Limb (tissue), 2 donors: ENCODE measurements at regions not wholly inside any gene's neighbourhood (a gene's known extent, or its start where the extent isn't known, plus 50 kb on each side); places are given as distances from the start of the nearest gene placed in this dataset.

Experiments
- DNase-seq, 2 donors: peaks; one replicate each; pipeline ENCODE4 v3.0.0-alpha.2; 2016; ENCODE audit errors: extremely low spot score in 2 of 2

DNA sequence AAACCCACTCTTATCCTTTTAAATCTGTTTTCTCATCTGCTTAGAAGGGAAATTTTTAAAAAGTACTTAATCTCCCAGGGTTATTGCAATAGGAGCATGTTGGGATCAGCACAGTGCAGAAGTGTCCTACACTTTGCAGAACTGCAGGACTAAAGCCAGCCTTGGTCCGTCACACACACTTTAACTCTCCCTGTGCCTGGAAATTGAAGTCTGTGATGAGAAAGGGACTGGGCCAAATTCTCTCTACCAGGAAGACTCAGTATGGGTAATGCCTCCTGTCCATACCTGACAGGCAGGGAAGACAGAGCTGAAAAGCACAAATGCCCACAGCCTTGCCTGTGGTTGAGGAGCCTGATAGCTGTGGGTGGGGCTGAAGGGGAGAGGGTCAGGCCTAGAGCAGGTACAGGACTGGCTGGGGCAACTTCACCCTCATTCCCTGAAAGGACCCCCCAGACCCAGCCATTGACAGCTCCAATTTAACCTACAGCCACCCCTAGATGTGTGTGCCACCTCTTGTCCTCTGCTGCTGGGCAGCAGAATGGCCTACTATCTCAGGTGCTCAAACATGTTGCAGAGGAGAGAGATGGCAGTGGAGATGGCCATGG is 377.2 kb upstream of the KLHL29 start:
- no peak for DNase-seq

DNA sequence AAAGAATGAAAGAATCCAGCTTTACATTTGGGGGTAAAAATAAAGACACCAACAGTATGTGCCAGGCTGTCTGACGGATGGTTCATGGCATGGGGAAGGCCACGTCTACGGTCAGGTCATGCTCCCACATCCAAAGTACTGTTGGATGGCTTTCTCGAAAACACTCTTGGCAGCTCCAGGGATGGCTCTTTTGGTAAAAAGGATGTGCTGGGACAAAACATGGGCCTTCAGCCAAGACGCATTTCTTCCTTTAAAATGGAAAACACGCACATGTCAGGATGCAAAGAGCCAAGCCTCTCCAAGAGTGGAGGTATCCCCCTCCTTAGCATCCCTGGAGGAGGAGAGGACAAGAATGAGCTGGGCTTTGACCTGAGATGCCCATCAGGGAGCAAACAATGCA is 376.5 kb upstream of the KLHL29 start:
- DNase-seq: no peak

DNA sequence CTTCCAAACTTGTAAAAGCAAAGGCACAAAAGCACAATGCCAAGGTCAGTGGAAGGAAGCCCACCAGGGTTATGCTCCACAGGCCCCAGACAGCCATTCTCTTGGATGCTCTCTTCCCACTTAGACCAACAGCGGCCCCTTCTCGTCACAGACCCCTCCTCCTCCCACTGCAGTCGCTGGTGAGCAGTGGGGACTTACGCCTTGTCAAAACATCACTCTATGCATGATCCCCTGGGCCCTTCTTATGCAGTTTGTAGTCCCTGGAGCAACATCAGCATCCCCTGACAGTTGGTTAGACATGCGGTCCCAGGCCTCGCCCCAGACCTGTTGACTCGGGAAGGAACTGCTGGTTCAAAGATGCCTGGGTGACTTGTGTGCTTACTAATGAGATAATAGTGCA is 376.0 kb upstream of the KLHL29 start:
- no peak for DNase-seq

GRCh38 chr2:23009545-23010149 is 375.3 kb upstream of the KLHL29 start:
- peak; percentile 64 to 68 for DNase-seq

DNA sequence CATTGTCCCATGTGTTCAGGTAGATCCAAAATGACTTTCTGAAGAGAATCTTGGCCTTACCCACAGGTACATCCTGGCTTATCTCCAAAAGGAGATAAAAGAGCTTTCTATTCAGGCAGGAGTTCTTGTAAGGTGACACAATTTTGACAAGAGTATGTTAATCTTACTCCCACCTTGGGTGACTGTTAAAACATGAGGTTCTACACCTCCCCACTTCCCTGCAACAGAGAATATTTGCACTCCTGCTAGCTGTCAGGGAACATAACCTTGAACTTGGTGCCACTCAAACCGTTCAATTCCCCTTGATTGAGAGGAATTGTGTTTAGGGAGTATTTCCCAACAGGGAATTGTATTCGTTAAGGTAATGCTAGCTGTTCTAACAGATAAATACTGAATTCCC is 372.5 kb upstream of the KLHL29 start:
- no peak for DNase-seq

DNA sequence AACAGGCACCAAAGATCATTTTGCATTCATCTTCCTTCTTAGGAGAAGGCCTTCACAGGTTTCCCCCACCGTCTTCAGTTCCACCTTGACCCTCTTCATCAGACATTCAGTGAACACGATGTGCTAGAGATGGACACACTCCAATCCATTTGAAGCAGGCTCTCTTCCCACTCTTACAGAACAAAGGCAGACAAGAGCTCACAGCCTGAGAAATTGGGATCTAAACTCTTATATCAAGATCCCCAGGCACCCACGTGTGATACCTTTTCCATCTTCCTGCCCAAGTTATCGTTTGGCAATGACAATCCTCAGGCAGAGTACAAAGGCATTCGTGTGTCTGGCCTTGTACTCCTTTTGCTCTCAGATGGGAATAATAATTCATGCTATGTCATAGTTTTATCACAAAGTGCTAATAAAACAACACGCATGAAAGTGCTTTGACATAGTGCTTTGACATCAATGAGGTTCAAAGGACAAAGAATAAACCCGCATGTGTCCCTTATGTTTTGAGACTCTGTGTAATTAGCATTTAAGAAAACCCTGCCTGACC is 369.3 kb upstream of the KLHL29 start:
- no peak for DNase-seq

- DNase-seq: no peak
Measured at GRCh38 chr2:23019476-23019875, 365.5 kb upstream of the KLHL29 start.

DNA sequence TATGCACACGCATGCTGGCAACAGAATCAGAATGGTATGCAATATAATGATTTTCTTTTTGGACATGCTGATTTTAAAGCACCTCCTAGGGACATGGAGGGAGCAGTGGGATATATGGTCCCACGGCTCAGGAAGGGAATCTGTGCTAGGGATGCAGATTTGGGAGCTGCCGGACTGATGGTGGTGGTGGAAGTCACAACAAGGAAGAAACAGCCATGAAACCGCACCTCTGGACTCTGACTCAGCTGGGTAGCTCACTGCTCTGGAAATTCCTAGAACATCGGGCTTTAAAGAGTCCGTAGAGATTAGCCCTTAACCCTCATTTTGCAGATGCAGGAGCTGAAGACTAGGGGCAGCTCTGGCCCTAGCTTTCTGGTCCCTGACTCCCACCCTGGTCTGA is 364.3 kb upstream of the KLHL29 start:
- DNase-seq: peak in 1 of 2 donors; percentile 1

- DNase-seq: no peak
Measured at GRCh38 chr2:23021311-23022120, 363.5 kb upstream of the KLHL29 start.

DNA sequence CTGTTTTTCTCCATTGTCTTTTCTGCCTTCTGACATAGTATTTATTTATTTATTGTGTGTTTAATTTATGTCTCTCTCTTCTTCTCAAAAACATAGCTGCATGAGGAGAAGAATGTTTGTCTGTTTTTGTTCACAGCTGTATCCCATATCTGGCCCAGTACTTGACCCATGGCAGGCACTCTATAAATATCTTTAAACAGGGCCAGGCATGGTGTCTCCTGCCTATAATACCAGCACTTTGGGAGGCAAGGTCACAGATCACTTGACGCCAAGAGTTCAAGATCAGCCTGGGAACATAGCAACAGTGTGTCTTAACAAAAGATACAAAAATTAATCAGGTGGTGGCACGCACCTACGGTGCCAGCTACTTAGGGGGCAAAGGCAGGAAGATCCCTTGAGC is 361.3 kb upstream of the KLHL29 start:
- no peak for DNase-seq

GRCh38 chr2:23026671-23027070 is 358.3 kb upstream of the KLHL29 start:
- DNase-seq: no peak

DNA sequence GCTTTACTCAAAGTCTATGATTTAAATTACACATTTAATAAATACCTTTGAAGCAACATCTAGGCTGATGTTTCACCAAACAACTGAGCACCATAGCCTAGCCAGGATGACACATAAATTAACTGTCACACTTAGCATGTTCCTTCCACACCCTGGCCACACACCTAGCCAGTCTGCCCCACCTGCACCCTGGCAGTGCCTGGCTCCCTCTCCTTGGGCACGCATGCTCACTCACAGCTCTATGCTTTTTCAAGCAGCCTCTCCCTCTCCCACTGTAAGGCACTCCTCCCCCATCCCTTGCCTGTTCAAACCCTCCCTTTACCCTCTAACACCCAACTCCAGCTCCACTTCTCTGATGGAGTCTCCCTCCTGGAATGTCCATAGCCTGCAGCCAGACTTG is 357.6 kb upstream of the KLHL29 start:
- DNase-seq: no peak

DNA sequence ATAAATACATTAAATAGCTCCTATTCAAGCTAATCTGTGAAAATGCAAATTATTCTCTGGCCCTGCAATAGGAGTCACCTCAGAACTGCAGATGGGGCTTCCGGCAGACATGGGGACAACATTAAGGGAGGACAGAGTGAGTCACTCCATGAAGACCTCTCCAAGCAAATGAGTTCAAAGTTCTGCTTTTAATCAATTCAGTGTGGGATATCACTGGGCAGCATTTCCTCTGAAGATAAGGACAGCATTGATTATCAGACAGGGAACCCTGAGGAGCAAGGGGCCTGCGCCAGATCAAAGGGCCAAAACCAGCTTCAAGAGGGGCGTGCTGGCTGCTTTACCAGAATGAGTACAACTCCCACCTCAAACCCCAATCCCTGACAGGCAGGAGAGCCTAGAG is 356.9 kb upstream of the KLHL29 start:
- no peak for DNase-seq

GRCh38 chr2:23029111-23029510 is 355.9 kb upstream of the KLHL29 start:
- DNase-seq: no peak

- DNase-seq: no peak
Measured at GRCh38 chr2:23029951-23030350, 355.0 kb upstream of the KLHL29 start.

DNA sequence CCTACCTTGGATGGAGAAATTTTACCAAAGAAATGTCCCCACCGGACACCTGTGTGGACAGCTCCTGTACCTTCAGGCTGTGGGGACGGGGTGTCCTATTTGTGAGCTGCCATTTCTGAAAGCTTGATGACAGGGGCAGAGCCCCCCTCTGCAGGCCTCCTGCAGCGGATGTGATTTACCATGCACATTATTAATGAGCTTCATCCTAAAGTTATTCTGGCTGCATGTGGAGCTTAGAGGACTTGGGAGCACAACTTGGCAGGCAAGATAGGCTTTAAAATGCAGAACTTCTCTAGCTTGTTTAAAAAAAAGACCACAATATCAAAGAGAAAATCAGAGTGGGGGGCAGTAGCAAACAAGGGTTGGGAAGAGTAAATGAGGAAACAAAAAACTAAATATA is 350.0 kb upstream of the KLHL29 start:
- DNase-seq: no peak

- peak in 1 of 2 donors; percentile 21 for DNase-seq
Measured at GRCh38 chr2:23036629-23037028, 348.4 kb upstream of the KLHL29 start.

DNA sequence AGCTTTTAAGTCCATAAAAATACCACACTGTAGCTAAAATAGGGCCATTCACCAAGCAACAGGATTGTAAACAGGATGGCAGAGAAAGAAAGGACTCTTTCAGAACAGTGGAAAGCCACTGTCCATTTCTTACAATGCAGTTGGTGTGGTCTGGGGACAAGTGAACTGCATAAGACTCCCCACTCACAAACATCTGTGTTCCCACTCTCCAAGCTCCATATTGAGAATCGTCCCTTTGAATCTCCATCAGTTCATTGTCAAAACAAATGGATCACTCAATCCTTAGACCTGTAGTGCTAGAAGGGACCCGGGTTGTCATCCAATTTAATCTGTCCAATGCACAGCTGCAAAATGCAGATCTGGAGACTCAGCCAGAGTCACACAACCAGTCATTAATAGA is 347.4 kb upstream of the KLHL29 start:
- DNase-seq: no peak

- DNase-seq: no peak
Measured at GRCh38 chr2:23041443-23041842, 343.5 kb upstream of the KLHL29 start.

GRCh38 chr2:23042216-23042906 is 342.6 kb upstream of the KLHL29 start:
- peak in 1 of 2 donors; percentile 49 for DNase-seq

- DNase-seq: no peak
Measured at GRCh38 chr2:23050388-23050787, 334.6 kb upstream of the KLHL29 start.

DNA sequence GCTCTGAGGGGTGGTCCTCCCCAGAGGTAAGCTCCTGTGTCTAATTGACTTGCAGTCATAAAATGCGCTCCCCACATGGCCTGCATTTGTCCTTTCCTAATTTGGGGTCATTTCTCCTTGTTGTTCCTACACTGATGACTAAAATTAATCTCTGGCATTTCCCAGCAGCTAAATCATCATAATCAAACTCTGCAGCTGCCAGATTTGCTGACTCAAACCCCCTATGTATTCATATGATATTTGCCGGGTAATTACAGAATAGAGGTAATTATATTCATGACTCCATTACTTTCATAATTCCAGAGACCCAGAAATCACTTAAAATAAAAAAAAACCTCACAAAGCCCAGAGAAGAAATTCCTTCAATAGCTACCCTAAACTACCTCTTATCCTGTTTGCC is 331.4 kb upstream of the KLHL29 start:
- DNase-seq: no peak
